SIG-M5 (cell line): ENCODE measurements at regions not wholly inside any gene's neighbourhood (a gene's known extent, or its start where the extent isn't known, plus 50 kb on each side); places are given as distances from the start of the nearest gene placed in this dataset.

Experiments used
- DNase-seq: peaks from one replicate; lab custom pipeline; 2025; lab: John Stamatoyannopoulos, UW

DNA sequence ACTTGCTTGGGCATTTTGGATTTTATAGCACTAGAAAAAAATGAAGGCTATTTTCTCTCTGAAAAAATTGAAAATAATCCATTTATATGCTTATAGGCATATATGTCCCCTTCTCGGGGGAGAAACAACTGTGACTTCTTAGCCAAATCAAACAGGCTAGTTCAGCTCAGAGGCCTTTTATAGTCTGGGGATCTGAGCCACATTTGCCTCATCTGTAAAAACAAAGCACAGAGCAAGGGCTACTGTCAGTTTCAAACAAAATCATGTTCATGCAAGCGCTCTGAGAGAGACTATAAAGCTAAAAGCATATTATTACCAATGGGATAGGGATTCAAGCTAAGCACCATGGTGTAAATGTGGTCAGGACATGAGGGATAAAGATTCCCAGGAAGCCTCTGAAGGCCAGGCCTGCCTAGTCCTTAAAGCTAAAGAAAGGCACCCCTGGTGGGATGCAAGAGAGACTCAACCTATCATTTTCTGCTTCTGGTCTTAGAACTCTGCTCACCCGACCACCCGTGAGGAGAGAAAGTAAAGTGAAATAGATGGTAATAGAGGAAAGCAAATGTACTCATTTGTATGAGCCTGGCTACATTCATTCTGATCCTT, 51.0 kb upstream of the IL12A start:
- DNase-seq, result no peak

DNA sequence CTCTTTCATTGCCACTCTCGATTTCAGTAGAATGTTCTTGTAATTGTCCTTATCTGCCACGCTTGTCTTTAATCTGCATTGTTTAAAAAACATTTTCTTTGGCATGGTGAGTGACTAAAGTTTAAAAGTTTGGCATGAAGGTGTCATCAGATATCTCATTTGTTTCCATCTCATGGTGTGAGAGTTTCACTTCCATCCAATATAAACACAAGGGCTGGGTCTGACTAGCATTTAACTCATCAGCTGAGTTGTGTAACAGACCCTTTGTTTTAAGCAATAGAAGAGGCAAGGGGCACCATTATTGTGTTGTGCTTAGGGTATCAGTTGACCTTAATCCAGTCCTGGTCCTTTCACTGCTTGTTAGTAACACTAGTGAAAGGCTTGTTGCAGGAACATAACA, 49.9 kb upstream of the IL12A start:
- DNase-seq, result peak; percentile 23
